GM06990 (cell line): ENCODE measurements at regions not wholly inside any gene's neighbourhood (a gene's known extent, or its start where the extent isn't known, plus 50 kb on each side); places are given as distances from the start of the nearest gene placed in this dataset.

Experiments
- DNase-seq: peaks from one replicate; pipeline ENCODE4 v3.0.0-alpha.2; 2011; ENCODE audit not compliant: insufficient read length; ENCODE audit errors: extremely low read depth
- H3K27me3 ChIP-seq: replicated peaks from 2 replicates; pipeline ENCODE4 v1.6.0; 2011; ENCODE audit warnings: low read length; ENCODE audit not compliant: control insufficient read depth, insufficient read depth
- H3K36me3 ChIP-seq: 2 replicates; pipeline ENCODE4 v1.5.1; 2011; ENCODE audit warnings: low read length; ENCODE audit not compliant: control insufficient read depth, insufficient read depth
- H3K4me3 ChIP-seq: replicated peaks from 2 replicates; pipeline ENCODE4 v1.5.1; 2011; ENCODE audit warnings: low read depth, mild to moderate bottlenecking, control low read depth, low read length
- TF ChIP-seq, protein P1 (sequence below): IDR thresholded peaks from 2 replicates; pipeline ENCODE4 v1.5.1; 2011; ENCODE audit warnings: low read length, control low read depth, mild to moderate bottlenecking, inconsistent platforms; ENCODE audit not compliant: insufficient read depth, poor library complexity, severe bottlenecking

GRCh38 chr10:9621216-9621615 lies 1396.5 kb upstream of the CELF2 start:
- DNase-seq = no peak
- H3K36me3 ChIP-seq = no peaks in the 10 kb centered on the region
- TF ChIP-seq, protein P1, sequence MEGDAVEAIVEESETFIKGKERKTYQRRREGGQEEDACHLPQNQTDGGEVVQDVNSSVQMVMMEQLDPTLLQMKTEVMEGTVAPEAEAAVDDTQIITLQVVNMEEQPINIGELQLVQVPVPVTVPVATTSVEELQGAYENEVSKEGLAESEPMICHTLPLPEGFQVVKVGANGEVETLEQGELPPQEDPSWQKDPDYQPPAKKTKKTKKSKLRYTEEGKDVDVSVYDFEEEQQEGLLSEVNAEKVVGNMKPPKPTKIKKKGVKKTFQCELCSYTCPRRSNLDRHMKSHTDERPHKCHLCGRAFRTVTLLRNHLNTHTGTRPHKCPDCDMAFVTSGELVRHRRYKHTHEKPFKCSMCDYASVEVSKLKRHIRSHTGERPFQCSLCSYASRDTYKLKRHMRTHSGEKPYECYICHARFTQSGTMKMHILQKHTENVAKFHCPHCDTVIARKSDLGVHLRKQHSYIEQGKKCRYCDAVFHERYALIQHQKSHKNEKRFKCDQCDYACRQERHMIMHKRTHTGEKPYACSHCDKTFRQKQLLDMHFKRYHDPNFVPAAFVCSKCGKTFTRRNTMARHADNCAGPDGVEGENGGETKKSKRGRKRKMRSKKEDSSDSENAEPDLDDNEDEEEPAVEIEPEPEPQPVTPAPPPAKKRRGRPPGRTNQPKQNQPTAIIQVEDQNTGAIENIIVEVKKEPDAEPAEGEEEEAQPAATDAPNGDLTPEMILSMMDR = no peak
- H3K4me3 ChIP-seq = no peak overlapping the region
- H3K27me3 ChIP-seq = no peaks in the 10 kb centered on the region

DNA sequence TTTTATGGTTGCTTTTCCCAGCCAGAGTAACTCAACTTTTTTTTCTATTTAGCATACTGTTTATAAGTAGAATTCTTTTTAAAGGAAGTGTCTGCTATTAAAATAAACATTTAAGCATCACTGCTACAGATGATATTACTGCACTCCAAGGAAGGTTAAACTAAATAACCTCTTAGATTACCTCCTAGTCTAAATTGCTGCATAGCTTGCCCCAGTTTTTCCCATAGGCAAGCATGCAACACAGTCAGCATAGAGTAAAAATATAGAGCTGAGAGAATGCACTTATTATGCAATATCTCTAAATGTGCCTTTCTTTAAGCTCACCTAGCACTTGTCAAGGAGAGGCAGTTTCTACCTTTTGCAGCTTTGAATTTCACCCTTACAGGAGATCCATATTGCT lies 1392.4 kb upstream of the CELF2 start:
- no peaks in the 10 kb centered on the region for H3K36me3 ChIP-seq
- TF ChIP-seq, protein P1 = no peak
- H3K27me3 ChIP-seq = no peaks in the 10 kb centered on the region
- H3K4me3 ChIP-seq = no peak overlapping the region
- no peak for DNase-seq

GRCh38 chr10:9634466-9634865 lies 1383.2 kb upstream of the CELF2 start:
- Histone ChIP-seq H3K27me3 (no peaks in the 10 kb centered on the region), H3K36me3 (no peaks in the 10 kb centered on the region), H3K4me3 (no peak overlapping the region)
- TF ChIP-seq, protein P1 = no peak
- no peak for DNase-seq

DNA sequence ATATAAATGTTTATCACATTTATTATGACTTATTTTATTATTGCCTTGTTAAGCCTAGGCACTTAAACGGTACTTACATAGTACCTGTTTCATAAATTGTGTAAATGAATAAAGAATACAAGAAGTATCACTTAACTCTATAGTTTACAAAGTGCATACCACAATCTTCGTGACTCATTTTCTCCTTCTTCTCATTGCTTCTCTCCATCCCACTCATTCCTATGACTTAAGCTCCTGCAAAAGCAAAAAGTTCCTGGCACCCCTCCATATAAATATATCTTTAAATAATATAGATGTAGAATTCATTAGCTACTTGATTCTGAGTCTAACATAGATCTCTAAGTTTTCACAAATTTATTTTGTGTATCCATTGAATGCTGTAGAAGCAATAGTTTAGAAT lies 1382.0 kb upstream of the CELF2 start:
- Histone ChIP-seq H3K27me3 (no peaks in the 10 kb centered on the region), H3K4me3 (no peak overlapping the region), H3K36me3 (no peaks in the 10 kb centered on the region)
- no peak for DNase-seq
- TF ChIP-seq, protein P1 = no peak

DNA sequence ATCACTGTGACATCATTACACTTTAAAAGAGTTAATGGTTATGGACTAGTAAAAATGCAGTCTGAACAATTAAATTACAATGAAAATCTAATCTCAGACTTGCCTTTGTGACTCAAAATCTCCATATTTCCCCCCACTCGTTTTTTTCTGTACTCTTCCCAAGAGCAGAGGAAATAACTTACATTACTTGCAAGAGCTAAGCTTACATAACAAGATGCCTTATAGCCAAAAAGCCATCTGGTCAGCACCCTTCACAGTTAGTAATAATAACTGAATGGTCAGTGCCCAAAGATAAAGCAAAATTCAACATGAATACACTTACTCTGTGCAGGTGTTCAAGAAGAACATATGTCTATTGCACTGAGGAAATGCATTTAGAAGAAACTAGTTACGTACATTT lies 1381.5 kb upstream of the CELF2 start:
- TF ChIP-seq, protein P1 = no peak
- Histone ChIP-seq H3K36me3 (no peaks in the 10 kb centered on the region), H3K4me3 (no peak overlapping the region), H3K27me3 (no peaks in the 10 kb centered on the region)
- no peak for DNase-seq

DNA sequence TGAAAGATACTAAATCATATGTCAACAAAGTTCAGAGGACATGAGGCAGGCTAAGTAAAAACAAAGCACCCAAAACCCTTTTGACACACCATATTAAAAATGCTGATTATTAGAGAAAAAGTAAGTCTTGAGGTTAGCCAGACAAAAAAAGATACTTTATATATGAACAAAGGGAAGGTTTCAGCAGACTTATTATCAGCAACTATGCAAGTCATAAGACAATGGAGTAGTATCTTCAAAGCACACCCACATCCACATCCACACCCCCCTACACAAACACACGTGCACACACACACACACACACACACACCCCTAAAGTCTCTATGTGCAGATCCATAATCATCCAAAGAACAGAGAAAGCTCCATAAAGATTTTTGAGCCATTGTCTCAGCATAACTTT lies 1373.9 kb upstream of the CELF2 start:
- TF ChIP-seq, protein P1 = no peak
- Histone ChIP-seq H3K36me3 (no peaks in the 10 kb centered on the region), H3K27me3 (no peaks in the 10 kb centered on the region), H3K4me3 (no peak overlapping the region)
- no peak for DNase-seq
